Thyroid gland (tissue), 4 donors: ENCODE measurements at regions not wholly inside any gene's neighbourhood (a gene's known extent, or its start where the extent isn't known, plus 50 kb on each side); places are given as distances from the start of the nearest gene placed in this dataset.

Experiments
- DNase-seq, 2 donors: peaks; one replicate each; pipeline ENCODE4 v3.0.0-alpha.2; 2019
- H3K27ac ChIP-seq, 3 donors: fragments of 200-600 bp; sonication (generic); 1 replicate in 2 of 3; 2 replicates in 1 of 3; pipeline ENCODE4 v1.5.1; 2016 to 2019; ENCODE audit warnings: mild to moderate bottlenecking in 1 of 3, moderate library complexity in 1 of 3
- H3K27me3 ChIP-seq: fragments of 200-600 bp; sonication (generic); one replicate; pipeline ENCODE4 v1.5.1; 2019
- H3K36me3 ChIP-seq, 2 donors: fragments of 200-600 bp; sonication (generic); one replicate each; pipeline ENCODE4 v1.5.1; 2016 to 2019
- H3K4me1 ChIP-seq, 2 donors: fragments of 200-600 bp; sonication (generic); one replicate each; pipeline ENCODE4 v1.5.1; 2017 to 2019
- H3K4me3 ChIP-seq, 3 donors: fragments of 200-600 bp; sonication (generic); replicated peaks in 1 of 3; 1 replicate in 2 of 3; 2 replicates in 1 of 3; pipeline ENCODE4 v1.5.1; 2016; ENCODE audit warnings: mild to moderate bottlenecking in 1 of 3
- H3K9me3 ChIP-seq: fragments of 200-600 bp; sonication (generic); one replicate; pipeline ENCODE4 v1.5.1; 2017
- CTCF ChIP-seq, 6 experiments: fragments of 200-600 bp in 3 of 6; fragments of 450-650 bp in 3 of 6; sonication (generic) in 3 of 6; IDR thresholded peaks; one replicate each; pipeline ENCODE4 v1.5.1; 2016 to 2019; ENCODE audit warnings: antibody characterized with exemption in 6 of 6, mild to moderate bottlenecking in 2 of 6, inconsistent platforms in 1 of 6, moderate library complexity in 1 of 6
- POLR2A ChIP-seq, 2 donors: fragments of 450-650 bp; IDR thresholded peaks; one replicate each; pipeline ENCODE4 v1.6.1; 2017; ENCODE audit warnings: antibody characterized with exemption in 2 of 2, mild to moderate bottlenecking in 2 of 2, moderate library complexity in 1 of 2
- WGBS, 2 donors: methylation state at CpG; one replicate each; pipeline ENCODE4 v1.1.5; 2017; 5-methylcytosine and 5-hydroxymethylcytosine counted together
- intact Hi-C: fragments of 100-400 bp; cut with DNase I; formaldehyde crosslinking; loops from one replicate; pipeline ENCODE4 v1.15.1; 2023

GRCh38 chr6:30798494-30798893 is 54.1 kb upstream of the IER3 start:
- no peaks in the 10 kb centered on the region for H3K9me3 ChIP-seq
- H3K4me1 ChIP-seq, result peaks cover 23 to 39% of the 10 kb centered on the region in 2 donors
- H3K27ac ChIP-seq, result peak overlapping the region in 1 of 3 donors; percentile 2
- TF ChIP-seq POLR2A (IDR thresholded peaks at IDR 0.05), result no peak
- no peak for TF ChIP-seq CTCF (IDR thresholded peaks at IDR 0.05)
- intact Hi-C loops, result no loop called here
- no peaks in the 10 kb centered on the region for H3K27me3 ChIP-seq
- no peaks in the 10 kb centered on the region for H3K36me3 ChIP-seq
- H3K4me3 ChIP-seq, result no peak overlapping the region
- DNase-seq, result no peak
- 75 to 76% methylated on average over 3 of the region's 3 CpGs for WGBS, 2 donors

GRCh38 chr6:30795549-30796293 is 51.4 kb upstream of the IER3 start:
- Histone ChIP-seq H3K36me3 (no peaks in the 10 kb centered on the region), H3K9me3 (no peaks in the 10 kb centered on the region), H3K4me3 (no peak overlapping the region), H3K27ac (no peak overlapping the region), H3K4me1 (peaks cover 10 to 26% of the 10 kb centered on the region in 2 donors), H3K27me3 (no peaks in the 10 kb centered on the region)
- 89 to 96% methylated on average over 3 of the region's 3 CpGs for WGBS, 2 donors
- TF ChIP-seq POLR2A (IDR thresholded peaks at IDR 0.05) (no peak), CTCF (IDR thresholded peaks at IDR 0.05) (no peak)
- intact Hi-C loops, result no loop called here
- DNase-seq, result no peak
